PC-9 (cell line): ENCODE measurements at regions not wholly inside any gene's neighbourhood (a gene's known extent, or its start where the extent isn't known, plus 50 kb on each side); places are given as distances from the start of the nearest gene placed in this dataset.

Source experiments
- EZH2 ChIP-seq: fragments of 200-600 bp; sonication (generic); IDR thresholded peaks from 2 replicates; pipeline ENCODE4 v1.8.0; 2017; ENCODE audit warnings: antibody characterized with exemption, low read depth
- TF ChIP-seq, protein P1 (sequence below): fragments of 200-600 bp; sonication (generic); conservative IDR thresholded peaks from 2 replicates; pipeline ENCODE4 v1.6.1; 2017; ENCODE audit warnings: mixed run types, antibody characterized with exemption, mild to moderate bottlenecking, moderate library complexity

DNA sequence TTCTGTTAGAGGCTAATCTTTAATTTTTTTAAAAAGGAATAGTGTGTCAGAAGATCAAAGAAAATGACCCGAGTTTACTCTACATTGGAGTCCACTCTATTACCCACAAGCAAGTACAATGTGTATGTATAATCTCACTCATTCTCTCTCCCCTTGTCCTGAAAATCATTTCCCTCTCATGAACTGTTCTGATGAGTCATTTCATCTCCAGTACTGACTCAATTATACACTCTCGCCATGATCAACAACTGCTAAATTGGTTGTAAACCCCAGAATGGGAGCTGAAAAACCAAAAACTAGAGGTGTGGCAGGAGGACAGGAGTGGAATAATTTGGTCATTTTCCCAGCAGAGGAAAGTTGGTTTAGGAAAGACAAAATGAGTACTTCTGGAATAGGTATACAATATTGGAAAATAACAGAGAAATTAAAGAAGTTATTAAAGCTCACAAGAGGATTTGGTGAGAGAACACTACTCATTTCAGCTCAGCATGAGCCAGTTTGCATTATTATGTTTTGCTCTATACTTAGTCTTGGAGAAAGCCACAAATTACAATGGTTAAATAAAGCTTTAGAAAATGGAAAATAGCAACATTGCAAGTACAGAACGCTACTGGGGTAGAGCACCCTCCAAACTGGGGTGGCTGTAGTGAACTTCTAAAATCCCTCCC is 144.3 kb upstream of the PFN2 start:
- TF ChIP-seq, protein P1, sequence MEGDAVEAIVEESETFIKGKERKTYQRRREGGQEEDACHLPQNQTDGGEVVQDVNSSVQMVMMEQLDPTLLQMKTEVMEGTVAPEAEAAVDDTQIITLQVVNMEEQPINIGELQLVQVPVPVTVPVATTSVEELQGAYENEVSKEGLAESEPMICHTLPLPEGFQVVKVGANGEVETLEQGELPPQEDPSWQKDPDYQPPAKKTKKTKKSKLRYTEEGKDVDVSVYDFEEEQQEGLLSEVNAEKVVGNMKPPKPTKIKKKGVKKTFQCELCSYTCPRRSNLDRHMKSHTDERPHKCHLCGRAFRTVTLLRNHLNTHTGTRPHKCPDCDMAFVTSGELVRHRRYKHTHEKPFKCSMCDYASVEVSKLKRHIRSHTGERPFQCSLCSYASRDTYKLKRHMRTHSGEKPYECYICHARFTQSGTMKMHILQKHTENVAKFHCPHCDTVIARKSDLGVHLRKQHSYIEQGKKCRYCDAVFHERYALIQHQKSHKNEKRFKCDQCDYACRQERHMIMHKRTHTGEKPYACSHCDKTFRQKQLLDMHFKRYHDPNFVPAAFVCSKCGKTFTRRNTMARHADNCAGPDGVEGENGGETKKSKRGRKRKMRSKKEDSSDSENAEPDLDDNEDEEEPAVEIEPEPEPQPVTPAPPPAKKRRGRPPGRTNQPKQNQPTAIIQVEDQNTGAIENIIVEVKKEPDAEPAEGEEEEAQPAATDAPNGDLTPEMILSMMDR: no peak
- no peak for TF ChIP-seq EZH2
